TTC549 (cell line): ENCODE measurements at regions not wholly inside any gene's neighbourhood (a gene's known extent, or its start where the extent isn't known, plus 50 kb on each side); places are given as distances from the start of the nearest gene placed in this dataset.
"Not testable (repeated sequence)": the region's sequence is repeated elsewhere in the genome, so short reads cannot be mapped to it uniquely, and the experiment has no call there.

Experiments used
- FAIRE-seq: peaks from 2 replicates; lab custom pipeline; 2012; peaks lifted over from hg19 to GRCh38; lab: Jason Lieb, UNC

GRCh38 chr21:36247316-36248010 lies 72.5 kb upstream of the MORC3 start:
- no peak for FAIRE-seq

DNA sequence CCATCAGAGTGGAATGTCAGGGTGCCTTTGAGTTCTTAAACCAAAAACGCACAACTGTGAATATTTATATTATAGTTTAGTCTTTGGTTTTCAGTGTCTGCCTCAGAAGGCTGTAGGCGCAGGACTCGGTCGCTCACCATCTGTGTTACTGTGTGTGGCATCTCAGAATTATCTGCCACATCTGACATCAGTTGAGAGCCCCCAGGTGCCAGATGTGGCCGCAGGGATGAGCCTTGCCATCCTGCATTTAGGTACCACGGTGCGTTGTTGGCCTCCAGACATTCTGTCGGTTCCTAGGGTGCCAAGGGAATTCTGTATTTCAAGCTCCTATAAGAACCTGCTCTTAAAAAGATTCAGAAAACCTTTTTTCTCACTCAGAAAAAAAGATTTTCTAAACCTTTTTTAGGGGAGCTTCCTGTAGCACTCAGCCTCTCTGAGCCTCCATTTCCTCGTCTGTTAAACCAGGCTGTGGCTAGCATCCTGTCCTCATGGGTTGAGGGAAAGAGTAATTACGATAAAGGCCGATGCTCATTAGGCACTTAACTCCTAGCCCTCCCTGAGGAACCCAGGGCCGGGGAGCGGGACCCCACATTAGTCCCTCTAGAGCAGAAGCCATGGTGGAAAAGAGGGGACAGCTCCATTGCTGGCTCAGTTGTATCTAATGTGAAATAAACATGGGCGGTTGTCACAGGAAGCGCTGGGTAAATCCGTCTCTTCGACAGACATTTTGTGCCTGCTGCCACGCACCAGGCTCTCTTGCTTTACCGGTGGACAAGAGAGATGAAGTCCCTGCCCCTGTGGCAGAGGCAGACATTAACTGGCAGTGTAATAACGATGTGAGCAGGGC lies 70.2 kb upstream of the MORC3 start:
- no peak for FAIRE-seq

DNA sequence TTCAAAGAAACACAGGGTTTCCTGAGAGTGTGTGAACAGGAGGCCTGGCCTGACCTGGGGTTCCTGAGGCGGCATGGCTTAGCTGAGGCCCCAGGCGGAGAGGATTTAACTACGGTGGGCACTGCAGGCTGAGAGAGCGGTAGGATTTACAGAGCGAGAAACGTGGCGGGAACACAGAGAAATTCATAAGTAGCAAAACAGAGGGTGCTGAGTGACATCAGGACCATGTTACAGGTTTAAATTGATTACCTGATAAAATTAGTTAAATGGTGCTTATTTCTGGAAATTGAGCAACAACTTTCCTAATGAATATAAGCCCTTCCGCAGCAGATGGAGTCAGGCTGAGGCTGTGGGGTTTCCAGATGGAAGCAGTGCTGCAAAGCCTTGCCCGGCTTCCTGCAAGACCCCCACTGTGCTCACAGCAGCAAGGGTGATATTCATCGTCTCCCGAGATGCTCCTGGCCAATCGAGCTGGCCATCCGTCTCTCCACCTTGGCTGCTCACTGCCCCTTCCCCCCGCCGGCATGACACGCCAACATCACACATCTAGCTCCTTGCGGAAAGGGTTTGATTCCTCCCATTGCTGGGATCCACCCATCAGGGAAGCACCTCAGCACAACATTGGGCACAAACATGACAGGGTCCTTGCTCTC lies 69.4 kb upstream of the MORC3 start:
- FAIRE-seq, result no peak

DNA sequence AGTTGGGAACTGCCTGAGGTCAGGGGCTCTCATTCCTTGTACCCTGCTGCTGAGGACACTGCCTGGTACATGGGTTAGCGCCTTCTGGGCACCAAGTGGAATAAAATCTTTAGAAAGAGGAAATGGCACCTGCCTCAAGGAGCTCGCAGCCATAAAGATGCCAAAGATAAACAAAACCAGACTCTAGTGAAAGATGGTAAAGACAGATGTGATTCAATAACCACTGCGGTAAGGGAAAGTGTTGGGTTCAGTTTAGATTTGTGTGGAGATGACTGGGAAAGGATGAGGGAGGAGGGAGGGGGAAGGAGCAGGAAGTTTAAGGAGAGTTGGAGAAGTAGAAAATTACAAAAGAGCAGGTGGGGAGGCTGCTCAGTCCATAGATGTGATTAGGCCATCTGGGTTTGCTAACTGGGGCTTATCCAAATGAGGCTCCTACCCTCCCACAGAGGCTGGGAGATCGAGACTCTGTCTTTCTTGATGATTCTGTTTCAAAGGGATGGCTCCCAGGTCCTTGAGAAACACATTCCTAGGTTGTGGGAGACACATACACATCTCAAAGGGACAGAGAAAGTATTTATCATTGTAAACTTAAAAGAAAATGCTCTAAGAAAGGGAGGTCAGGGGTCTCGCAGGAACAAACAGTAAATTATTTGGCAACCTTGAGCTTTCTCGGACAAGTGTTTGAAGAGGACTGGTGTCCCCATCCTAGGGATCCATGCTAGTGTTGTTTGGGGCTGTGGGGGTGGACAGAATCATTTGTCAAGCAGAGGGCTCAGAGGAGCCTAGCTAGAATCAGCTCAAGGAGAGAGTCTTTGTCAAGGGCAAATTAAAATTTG lies 65.7 kb upstream of the MORC3 start:
- no peak for FAIRE-seq

DNA sequence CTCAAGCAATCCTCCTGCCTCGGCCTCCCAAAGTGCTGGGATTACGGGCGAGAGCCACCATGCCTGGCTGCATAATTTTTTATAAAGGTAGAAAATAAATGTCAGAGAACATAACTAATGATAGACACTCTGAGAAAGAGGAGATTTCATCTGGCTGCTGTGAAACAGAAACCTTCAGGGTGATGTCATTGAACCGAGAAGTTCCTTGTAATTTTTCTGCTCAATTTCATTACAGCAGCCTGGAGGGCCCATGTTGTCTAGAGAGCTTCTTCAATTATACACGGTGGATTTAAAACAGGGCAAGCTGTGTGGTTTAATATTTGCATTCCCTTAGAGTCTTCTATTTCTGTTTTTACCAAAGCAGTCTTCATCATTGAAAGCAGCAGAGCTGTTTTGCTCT lies 64.3 kb upstream of the MORC3 start:
- FAIRE-seq, result no peak

DNA sequence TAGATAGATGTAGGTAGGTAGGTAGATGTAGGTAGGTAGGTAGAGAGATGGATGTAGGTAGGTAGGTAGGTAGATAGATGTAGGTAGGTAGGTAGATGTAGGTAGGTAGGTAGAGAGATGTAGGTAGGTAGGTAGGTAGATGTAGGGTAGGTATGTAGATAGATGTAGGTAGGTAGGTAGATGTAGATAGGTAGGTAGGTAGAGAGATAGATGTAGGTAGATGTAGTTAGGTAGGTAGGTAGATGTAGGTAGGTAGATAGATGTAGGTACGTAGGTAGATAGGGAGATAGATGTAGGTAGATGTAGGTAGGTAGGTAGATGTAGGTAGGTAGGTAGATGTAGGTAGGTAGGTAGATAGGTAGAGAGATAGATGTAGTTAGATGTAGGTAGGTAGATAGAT lies 62.3 kb upstream of the MORC3 start:
- FAIRE-seq, result no peak

DNA sequence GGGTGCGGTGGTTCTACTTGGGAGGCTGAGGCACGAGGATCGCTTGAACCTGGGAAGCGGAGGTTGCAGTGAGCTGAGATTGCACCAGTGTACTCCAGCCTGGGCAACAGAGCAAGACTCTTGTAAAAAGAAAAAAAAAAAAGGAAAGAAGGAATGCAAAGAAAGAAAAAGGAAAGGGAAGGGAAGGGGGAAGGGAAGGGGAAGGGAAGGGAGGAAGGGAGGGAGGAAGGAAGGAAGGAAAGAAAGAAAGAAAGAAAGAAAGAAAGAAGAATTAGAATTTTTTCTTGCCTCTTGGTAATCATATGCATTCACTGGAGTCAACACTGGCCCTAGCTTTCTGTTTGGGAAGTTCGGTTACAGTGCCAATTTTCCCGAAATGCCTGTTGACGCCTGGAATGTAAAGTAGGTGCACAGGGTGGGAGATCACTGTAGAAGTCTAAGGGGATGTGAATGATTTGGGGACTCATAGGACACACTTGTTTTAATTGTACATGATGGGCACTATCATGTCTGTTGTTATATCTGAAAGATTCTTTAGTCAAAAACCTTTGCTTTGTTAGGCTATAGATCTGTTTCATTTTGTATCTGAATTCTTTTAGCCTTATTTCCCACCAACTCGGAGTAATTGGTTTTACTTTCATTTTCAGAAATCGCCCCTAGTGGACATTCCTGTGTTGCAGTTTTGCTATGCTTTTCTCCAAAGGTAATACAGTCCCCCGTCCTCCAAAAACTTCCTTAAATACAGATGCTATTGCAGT lies 59.8 kb upstream of the MORC3 start:
- FAIRE-seq, result peak; percentile 46

DNA sequence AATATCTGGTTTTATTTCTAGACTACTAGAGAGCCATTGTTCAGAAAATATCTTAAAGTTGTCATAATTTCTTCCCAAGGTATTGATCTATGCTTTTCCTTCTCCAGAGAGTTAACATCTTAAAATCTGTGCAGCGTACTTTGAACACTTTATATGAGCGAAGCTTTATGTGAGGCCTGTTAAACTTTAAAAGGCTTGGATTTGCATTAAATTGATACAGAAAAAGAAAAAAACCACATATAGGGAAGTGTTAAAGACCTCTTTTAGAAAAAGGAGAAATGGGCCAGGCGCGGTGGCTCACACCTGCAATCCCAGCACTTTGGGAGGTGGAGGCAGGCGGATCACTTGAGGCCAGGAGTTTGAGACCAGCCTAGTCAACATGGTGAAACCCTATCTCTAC lies 59.2 kb upstream of the MORC3 start:
- no peak for FAIRE-seq

- FAIRE-seq, result no peak
Measured at GRCh38 chr21:36261459-36261858, 58.5 kb upstream of the MORC3 start.

GRCh38 chr21:36263797-36264196 lies 56.2 kb upstream of the MORC3 start:
- FAIRE-seq, result no peak

DNA sequence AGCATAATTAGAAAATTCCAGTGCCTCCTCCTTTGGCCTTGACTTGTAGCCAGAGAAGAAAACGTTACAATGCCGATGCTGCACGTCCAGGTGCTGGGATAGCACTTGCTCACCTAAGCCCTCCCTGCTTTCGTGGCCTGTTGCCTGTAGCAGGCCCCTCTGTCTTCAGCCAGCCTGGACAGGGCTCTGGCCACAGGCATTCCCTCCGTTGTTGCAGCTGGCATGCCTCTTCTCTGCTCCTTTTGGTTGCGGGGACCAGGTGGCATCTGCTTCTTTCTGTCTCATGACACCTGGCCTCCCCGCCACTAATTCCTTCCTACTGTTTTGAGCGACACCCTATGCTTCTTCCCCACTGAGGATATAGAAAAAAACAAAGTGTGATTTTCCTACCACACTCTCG lies 54.6 kb upstream of the MORC3 start:
- no peak for FAIRE-seq

DNA sequence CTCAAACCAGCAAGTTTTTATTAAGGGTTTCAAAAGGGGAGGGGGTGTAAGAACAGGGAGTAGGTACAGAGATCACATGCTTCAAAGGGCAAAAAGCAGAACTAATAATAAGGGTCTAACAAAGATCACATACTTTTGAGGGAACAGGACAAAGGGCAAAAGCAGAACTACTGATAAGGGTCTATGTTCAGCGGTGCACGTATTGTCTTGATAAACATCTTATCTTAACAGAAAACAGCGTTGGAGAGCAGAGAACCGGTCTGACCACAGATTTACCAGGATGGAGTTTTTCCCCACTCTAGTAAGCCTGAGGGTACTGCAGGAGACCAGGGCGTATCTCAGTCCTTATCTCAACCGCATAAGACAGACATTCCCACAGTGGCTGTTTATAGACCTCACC lies 52.2 kb upstream of the MORC3 start:
- FAIRE-seq, result not testable (repeated sequence)

DNA sequence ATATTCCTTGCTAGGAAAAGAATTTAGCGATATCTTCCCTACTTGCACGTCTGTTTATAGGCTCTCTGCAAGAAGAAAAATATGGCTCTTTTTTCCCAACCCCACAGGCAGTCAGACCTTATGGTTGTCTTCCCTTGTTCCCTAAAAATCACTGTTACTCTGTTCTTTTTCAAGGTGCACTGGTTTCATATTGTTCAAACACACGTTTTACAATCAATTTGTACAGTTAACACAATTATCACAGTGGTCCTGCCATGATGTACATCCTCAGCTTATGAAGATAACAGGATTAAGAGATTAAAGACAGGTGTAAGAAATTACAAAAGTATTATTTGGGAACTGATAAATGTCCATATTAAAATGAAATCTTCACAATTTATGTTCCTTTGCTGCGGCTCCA lies 51.7 kb upstream of the MORC3 start:
- FAIRE-seq, result not testable (repeated sequence)
